HFFc6 (cell line): ENCODE measurements at regions not wholly inside any gene's neighbourhood (a gene's known extent, or its start where the extent isn't known, plus 50 kb on each side); places are given as distances from the start of the nearest gene placed in this dataset.

Source experiments
- DNase-seq: peaks from one replicate; pipeline ENCODE4 v3.0.0-alpha.2; 2018
- H3K27ac Mint-ChIP-seq: 2 replicates; pipeline ENCODE4 v1.8.0; 2020; ENCODE audit warnings: mild to moderate bottlenecking, mixed read lengths
- H3K27me3 Mint-ChIP-seq: 2 replicates; pipeline ENCODE4 v1.8.0; 2021; ENCODE audit warnings: mild to moderate bottlenecking, moderate library complexity, mixed read lengths; ENCODE audit not compliant: insufficient read depth
- H3K36me3 Mint-ChIP-seq: 2 replicates; pipeline ENCODE4 v1.8.0; 2021; ENCODE audit warnings: low read depth, mixed read lengths
- H3K4me1 Mint-ChIP-seq: 2 replicates; pipeline ENCODE4 v1.8.0; 2020; ENCODE audit warnings: low read depth, mixed read lengths
- H3K4me3 Mint-ChIP-seq: 2 replicates; pipeline ENCODE4 v1.8.0; 2020; ENCODE audit warnings: mild to moderate bottlenecking, moderate library complexity, mixed read lengths
- H3K9me3 Mint-ChIP-seq: 2 replicates; pipeline ENCODE4 v1.8.0; 2020; ENCODE audit warnings: mild to moderate bottlenecking, mixed read lengths
- TF ChIP-seq, protein P1 (sequence below): fragments of 200-600 bp; sonication (generic); IDR thresholded peaks from 2 replicates; pipeline ENCODE4 v1.5.0; 2021; ENCODE audit warnings: antibody characterized with exemption, mild to moderate bottlenecking

DNA sequence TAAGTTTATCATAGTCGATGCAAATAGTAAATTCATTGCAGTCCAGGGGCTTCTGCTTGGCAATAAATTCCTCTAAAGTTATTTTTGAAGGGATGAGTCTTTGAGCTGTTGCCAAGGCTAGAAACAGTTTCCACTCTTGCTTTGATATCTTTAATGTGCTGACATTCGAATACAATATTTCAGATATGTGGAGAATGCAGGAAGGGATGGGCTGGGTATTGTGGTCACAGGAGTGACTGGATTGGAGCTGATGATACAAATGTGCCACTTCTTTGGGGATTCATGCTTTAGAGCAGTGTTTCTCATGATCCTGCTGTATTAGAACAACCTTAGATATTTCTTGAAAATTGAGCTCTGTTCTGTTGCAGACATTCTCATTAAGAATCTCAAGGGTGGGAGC is 139.0 kb downstream of the PRDM13 start:
- H3K4me3 Mint-ChIP-seq, result no peak overlapping the region; the same call in 1 of the 2 replicates
- H3K9me3 Mint-ChIP-seq, result no peaks in the 10 kb centered on the region
- no peaks in the 10 kb centered on the region for H3K36me3 Mint-ChIP-seq
- TF ChIP-seq, protein P1, sequence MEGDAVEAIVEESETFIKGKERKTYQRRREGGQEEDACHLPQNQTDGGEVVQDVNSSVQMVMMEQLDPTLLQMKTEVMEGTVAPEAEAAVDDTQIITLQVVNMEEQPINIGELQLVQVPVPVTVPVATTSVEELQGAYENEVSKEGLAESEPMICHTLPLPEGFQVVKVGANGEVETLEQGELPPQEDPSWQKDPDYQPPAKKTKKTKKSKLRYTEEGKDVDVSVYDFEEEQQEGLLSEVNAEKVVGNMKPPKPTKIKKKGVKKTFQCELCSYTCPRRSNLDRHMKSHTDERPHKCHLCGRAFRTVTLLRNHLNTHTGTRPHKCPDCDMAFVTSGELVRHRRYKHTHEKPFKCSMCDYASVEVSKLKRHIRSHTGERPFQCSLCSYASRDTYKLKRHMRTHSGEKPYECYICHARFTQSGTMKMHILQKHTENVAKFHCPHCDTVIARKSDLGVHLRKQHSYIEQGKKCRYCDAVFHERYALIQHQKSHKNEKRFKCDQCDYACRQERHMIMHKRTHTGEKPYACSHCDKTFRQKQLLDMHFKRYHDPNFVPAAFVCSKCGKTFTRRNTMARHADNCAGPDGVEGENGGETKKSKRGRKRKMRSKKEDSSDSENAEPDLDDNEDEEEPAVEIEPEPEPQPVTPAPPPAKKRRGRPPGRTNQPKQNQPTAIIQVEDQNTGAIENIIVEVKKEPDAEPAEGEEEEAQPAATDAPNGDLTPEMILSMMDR, result no peak
- H3K27me3 Mint-ChIP-seq, result peaks cover 14% of the 10 kb centered on the region
- DNase-seq, result peak; percentile 24
- no peak overlapping the region for H3K27ac Mint-ChIP-seq
- H3K4me1 Mint-ChIP-seq, result peaks cover 8% of the 10 kb centered on the region; the same call in 1 of the 2 replicates

DNA sequence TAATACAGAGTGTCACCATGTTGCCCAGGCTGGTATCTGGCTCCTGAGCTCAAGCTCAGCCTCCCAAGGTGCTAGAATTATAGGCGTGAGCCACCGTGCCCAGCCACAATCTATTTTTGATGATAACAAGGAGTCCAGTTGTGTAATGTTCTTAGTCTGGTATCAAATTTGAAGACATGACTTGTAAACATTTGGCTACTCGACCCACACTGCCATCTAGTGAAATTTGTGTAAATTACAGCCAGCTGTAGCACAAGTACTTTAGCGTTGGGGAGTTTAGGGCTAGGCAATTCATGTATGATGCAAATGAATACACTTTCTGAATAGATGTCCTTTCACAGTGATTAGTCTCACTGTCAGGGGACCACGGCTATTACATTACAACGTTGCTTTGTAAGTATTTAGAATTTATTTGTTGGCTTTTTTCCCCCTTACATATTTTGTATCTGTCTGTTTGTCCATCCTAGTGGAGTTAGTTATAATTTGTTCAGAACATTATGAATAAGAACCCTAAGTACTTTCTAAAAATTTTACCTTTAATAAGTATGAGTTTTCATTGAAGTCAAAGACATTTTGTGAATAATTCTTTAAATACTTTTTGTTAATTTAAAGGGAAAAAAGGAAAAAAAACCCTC is 139.7 kb downstream of the PRDM13 start:
- no peak overlapping the region for H3K27ac Mint-ChIP-seq
- H3K36me3 Mint-ChIP-seq, result no peaks in the 10 kb centered on the region
- no peak overlapping the region for H3K4me3 Mint-ChIP-seq
- TF ChIP-seq, protein P1, result peak; percentile 90
- peak; percentile 74 for DNase-seq
- no peaks in the 10 kb centered on the region for H3K9me3 Mint-ChIP-seq
- H3K4me1 Mint-ChIP-seq, result peaks cover 8% of the 10 kb centered on the region; the same call in 1 of the 2 replicates
- peaks cover 13% of the 10 kb centered on the region for H3K27me3 Mint-ChIP-seq

DNA sequence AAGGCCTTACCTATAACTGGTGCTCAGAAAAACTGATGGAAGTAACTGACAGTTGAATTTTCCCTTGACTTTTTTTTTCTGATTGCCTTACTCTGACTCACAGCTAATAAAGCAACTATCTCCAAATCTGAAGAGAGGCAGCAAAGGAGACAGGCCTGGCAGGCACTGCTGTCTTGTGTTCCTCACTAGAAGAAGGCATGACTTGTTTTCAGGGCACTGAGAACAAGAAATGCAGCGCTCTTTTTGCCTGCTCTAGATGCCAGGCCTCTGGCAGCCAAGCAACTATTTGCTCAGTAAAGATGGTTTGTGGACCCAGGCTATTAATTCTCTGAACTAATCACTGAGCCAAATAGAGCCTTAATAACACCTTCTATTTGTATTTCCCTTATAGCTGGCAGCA is 155.1 kb downstream of the PRDM13 start:
- Mint-ChIP-seq H3K27ac (no peak overlapping the region), H3K27me3 (peaks cover 3% of the 10 kb centered on the region; the same call in 1 of the 2 replicates), H3K4me1 (no peaks in the 10 kb centered on the region), H3K4me3 (no peak overlapping the region), H3K9me3 (no peaks in the 10 kb centered on the region), H3K36me3 (no peaks in the 10 kb centered on the region)
- TF ChIP-seq, protein P1, result no peak
- DNase-seq, result peak; percentile 0

DNA sequence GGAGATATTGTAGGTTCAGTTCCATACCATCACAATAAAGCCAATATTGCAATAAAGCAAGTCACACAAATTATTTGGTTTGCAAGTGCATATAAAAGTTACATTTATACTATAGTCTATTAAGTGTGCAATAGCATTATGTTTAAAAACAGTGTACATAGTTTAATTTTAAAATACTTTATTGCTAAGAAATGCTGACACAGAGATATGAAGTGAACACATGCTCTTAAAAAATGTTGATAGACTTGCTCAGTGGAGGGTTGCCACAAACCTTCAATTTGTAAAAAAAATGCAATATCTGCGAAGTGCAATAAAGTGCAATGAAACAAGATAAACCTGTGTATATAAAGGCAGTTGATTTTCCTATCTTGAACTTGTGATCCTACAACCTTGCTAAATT is 161.5 kb downstream of the PRDM13 start:
- Mint-ChIP-seq H3K4me3 (no peak overlapping the region), H3K4me1 (no peaks in the 10 kb centered on the region), H3K27ac (no peak overlapping the region), H3K36me3 (no peaks in the 10 kb centered on the region), H3K9me3 (no peaks in the 10 kb centered on the region), H3K27me3 (peaks cover 6% of the 10 kb centered on the region; the same call in 1 of the 2 replicates)
- TF ChIP-seq, protein P1, result no peak
- DNase-seq, result no peak

DNA sequence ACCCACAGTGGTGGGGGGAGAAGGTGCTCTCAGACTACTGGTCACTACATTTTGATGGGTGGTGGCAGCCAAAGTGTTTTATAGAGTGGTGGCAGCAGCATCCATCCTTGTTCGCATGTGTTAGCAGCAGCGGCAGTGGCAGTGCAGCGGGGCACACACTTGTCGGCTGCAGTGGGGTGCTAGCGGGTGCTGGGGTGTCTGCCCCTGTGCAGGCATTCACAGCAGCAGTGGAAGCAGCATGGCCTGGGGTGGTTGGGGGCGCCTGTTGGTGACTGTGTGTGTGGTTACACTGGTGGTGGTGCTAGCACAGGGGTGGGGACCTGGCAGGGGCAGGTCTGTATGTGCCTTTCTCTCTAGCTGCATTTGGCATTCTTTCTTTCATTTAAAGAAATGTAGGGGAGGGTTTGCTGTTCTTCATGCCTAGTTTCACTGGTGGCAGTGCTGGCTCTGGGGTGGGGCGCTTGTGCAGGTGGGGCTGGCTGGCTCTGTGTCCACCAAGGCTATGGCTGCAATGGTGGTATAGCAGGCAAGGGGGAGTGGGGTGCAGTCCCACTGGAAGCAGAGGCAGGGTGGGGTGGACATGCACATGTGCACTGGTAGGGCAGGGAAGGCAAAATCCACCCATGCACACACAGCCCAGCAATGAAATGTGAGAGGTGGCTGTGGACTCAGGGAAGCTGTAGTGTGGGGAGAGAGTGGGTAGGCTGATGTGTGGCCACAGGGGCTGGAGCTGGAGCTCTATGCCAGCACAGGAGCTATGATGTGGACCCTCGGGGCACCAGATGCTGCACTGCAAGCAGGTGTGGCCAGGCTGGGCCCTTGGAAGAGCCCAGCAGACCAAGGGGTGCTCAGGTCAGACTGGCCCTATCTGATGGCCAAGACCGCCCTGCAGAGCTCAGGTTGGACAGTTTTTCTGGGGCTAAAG is 173.3 kb downstream of the PRDM13 start:
- Mint-ChIP-seq H3K36me3 (no peaks in the 10 kb centered on the region), H3K27ac (no peak overlapping the region), H3K27me3 (peaks cover 8% of the 10 kb centered on the region), H3K9me3 (no peaks in the 10 kb centered on the region), H3K4me1 (no peaks in the 10 kb centered on the region), H3K4me3 (no peak overlapping the region)
- TF ChIP-seq, protein P1, result no peak
- DNase-seq, result no peak
